ENCODE measurements at regions not wholly inside any gene's neighbourhood (a gene's known extent, or its start where the extent isn't known, plus 50 kb on each side); places are given as distances from the start of the nearest gene placed in this dataset.
"Not testable (repeated sequence)": the region's sequence is repeated elsewhere in the genome, so short reads cannot be mapped to it uniquely, and the experiment has no call there.

- DNase-seq (ENCODE audit: low read depth, low spot score), result no peak
Measured at GRCh38 chr5:16987776-16988175, 51.7 kb upstream of the MYO10 start.

DNA sequence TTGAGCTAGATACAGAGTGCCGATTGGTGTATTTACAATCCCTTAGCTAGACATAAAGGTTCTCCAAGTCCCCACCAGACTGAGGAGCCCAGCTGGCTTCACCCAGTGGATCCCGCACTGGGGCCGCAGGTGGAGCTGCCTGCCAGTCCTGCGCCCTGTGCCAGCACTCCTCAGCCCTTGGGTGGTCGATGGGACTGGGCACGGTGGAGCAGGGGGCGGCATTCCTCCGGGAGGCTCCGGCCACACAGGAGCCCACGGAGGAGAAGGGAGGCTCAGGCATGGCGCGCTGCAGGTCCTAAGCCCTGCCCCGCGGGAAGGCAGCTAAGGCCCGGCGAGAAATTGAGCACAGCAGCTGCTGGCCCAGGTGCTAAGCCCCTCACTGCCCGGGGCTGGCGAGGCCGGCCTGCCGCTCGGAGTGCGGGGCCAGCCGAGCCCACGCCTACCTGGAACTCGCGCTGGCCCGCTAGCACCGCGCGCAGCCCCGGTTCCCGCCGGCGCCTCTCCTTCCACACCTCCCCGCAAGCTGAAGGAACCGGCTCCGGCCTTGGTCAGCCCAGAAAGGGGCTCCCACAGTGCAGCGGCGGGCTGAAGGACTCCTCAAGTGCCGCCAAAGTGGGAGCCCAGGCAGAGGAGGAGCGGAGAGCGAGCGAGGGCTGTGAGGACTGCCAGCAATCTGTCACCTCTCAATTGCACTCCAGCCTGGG, 54.9 kb upstream of the MYO10 start:
- DNase-seq (ENCODE audit: low read depth, low spot score), result not testable (repeated sequence)

GRCh38 chr5:16992006-16992405, 55.9 kb upstream of the MYO10 start:
- no peak for DNase-seq (ENCODE audit: low read depth, low spot score)

DNA sequence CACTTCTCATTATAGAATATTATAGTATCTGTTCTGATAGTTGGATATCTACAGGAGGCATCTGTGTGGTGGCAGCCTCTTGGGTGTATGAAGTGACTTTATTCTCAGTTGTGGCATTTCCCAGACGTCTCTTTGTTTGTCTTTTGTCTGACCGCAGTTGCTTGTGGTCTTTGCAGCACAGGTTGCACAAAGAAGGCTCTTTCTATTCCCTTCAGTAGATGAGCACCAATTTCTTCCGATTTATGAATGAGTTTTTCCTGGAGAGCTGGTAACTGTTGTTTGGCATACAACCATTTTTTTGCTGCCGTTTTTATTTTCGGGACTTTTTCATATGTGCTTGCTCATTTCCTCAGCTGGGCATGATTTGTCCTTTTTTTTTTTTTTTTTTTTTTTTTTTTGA, 56.4 kb upstream of the MYO10 start:
- DNase-seq (ENCODE audit: low read depth, low spot score), result no peak

DNA sequence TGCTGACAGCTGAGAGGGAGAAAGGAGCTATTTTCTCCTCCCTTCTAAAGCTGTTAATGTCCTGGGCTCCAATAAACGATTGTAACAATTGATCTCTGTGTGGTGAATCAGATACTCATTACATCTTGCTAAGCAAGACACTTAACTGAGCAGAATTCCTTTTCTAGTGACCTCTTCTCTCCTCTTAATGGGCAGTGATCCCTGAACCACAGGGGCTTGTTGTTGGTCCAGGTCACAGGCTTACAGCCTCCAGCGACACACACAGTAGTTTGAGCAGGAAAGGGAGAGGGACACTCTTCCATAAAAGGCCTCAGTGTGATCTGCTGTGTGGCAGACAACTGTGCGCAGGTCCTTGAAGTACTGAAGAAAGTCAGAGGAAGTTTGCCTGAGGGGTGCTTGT, 58.5 kb upstream of the MYO10 start:
- DNase-seq (ENCODE audit: low read depth, low spot score), result no peak

DNA sequence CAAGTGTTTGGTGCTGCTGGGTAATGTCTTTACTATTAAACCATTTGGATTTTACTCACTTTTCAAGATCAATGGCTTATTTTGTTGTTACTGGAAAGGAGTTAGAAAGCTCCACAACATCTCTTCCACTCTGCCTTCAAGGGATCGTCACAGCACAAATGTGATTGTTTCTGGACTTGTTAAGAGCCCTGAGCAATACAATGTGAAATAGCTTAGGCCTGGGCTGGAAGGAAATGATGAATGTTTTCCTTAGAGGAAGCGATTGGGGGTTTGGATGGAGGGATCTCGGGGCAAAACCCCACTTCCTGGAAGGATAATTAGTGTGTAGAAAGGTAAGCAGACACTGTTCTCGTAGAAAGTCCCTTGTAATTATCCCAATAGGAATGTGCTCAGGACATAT, 59.3 kb upstream of the MYO10 start:
- DNase-seq (ENCODE audit: low read depth, low spot score), result no peak

- no peak for DNase-seq (ENCODE audit: low read depth, low spot score)
Measured at GRCh38 chr5:17000291-17000939, 64.3 kb upstream of the MYO10 start.

GRCh38 chr5:17001428-17001827, 65.3 kb upstream of the MYO10 start:
- DNase-seq (ENCODE audit: low read depth, low spot score), result no peak

- DNase-seq (ENCODE audit: low read depth, low spot score), result no peak
Measured at GRCh38 chr5:17004441-17005106, 68.5 kb upstream of the MYO10 start.

DNA sequence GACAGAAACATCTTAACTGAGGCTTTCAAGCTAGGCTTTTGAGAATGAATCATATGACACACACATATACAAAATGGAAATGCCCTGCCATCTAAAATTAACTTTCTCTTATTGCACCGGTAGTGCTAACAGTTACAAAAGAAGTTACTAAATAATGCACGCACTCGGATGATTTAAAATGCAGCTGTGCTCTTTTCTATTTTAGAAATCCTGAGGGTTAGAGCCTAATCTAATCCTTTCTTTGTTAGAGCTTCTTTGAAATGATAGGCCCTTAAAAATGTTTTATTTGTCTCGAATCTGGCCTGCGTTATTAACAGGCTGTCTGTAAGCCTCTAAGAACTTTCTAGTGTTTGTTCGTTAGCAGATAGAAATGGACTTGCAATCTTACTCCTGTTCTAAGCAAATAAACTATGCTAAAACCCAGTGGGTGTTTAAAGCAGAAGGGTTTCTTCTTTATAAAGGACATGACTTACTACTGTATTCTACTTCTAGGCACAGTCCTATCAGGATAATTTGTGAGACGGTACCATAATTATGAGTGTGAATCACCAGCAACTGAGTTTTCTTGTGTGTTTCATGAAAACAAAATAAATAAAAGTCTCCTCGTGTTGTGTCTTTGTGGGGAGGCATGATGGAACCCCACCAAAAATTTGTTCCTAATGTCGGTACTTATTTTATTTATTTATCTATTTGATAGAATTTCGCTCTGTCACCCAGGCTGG, 69.2 kb upstream of the MYO10 start:
- DNase-seq (ENCODE audit: low read depth, low spot score), result no peak

GRCh38 chr5:17012289-17012688, 76.2 kb upstream of the MYO10 start:
- DNase-seq (ENCODE audit: low read depth, low spot score), result no peak

GRCh38 chr5:17014686-17015085, 78.6 kb upstream of the MYO10 start:
- DNase-seq (ENCODE audit: low read depth, low spot score), result no peak

- no peak for DNase-seq (ENCODE audit: low read depth, low spot score)
Measured at GRCh38 chr5:17018871-17019270, 82.8 kb upstream of the MYO10 start.

DNA sequence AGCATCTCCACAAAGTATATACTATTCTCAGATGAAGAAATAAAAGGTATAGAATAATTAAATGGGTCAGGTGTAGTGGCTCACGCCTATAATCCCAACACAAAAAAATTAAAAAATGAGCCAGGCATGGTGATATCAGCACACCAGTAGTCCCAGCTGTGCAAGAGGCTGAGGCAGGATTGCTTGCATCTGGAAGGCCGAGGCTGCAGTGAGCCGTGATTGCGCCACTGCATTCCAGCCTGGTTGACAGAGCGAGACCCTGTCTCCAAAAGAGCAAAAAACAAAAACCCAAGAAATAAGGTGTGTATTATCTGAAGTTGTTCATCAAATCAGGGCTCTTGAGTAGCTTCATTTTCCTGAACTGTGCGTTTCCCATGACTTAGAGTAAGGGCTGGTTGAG, 83.2 kb upstream of the MYO10 start:
- no peak for DNase-seq (ENCODE audit: low read depth, low spot score)

- DNase-seq (ENCODE audit: low read depth, low spot score), result no peak
Measured at GRCh38 chr5:17020678-17021601, 84.9 kb upstream of the MYO10 start.

DNA sequence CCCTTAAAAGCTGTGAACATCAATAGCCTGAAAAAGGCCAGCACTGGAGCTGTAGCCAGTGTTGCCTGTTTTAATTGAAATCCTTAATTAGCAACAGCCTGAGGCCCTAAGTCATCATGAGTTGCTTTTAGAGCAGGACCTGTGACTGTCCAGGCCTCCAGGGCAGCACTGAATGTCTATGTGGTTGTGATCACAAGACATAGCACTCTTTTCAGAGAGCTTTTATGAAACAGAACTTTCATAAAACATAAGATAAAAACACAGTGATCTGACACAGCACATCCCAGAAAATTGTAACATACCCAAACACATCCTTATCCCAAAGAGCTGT, 85.5 kb upstream of the MYO10 start:
- DNase-seq (ENCODE audit: low read depth, low spot score), result no peak

GRCh38 chr5:17022296-17022695, 86.2 kb upstream of the MYO10 start:
- no peak for DNase-seq (ENCODE audit: low read depth, low spot score)

DNA sequence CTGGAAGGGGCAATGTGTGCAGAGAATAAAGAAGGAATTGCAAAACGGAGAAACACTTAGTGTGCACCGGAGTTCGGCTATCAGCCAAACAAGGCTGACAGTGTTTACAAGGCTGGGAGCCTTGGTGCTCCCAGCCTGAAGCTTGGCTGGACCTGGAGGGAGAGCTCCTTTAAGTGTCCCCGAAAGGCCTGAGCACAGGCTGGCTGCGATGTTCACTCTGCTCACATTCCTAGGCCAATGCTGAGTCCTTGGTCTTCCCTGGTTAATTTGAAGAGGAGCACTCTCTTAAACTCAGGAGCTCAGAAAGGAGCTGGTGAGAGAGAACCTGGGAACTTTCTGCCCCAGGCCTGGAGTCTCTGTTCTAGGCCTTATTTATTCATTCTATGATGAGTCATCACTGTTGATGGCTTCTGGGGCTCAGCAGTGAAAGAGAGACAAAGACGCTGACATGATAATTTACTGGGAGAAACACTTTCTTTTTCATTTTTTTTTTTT, 88.6 kb upstream of the MYO10 start:
- DNase-seq (ENCODE audit: low read depth, low spot score), result no peak

- not testable (repeated sequence) for DNase-seq (ENCODE audit: low read depth, low spot score)
Measured at GRCh38 chr5:17031659-17032277, 95.7 kb upstream of the MYO10 start.

- not testable (repeated sequence) for DNase-seq (ENCODE audit: low read depth, low spot score)
Measured at GRCh38 chr5:17032314-17032985, 96.4 kb upstream of the MYO10 start.

All from iPS DF 19.7 (cell line).